H9 (cell line): ENCODE measurements at regions not wholly inside any gene's neighbourhood (a gene's known extent, or its start where the extent isn't known, plus 50 kb on each side); places are given as distances from the start of the nearest gene placed in this dataset.

Experiments used
- DNase-seq: peaks from one replicate; pipeline ENCODE4 v3.0.0-alpha.2; 2017
- H2AFZ ChIP-seq: one replicate; pipeline ENCODE4 v1.6.1; 2013; ENCODE audit warnings: mild to moderate bottlenecking, low read length, control low read depth, moderate library complexity
- H2AK5ac ChIP-seq: 2 replicates; pipeline ENCODE4 v1.6.1; 2013; ENCODE audit warnings: low read length, control low read depth, mixed read lengths; ENCODE audit not compliant: insufficient read length
- H2BK120ac ChIP-seq: one replicate; pipeline ENCODE4 v1.6.1; 2013; ENCODE audit warnings: low read depth, mild to moderate bottlenecking, low read length, control low read depth, inconsistent platforms; ENCODE audit not compliant: poor library complexity, severe bottlenecking
- H2BK12ac ChIP-seq: 2 replicates; pipeline ENCODE4 v1.6.1; 2013; ENCODE audit warnings: low read length, control low read depth, mixed read lengths, low read depth; ENCODE audit not compliant: insufficient read length
- H2BK15ac ChIP-seq: 2 replicates; pipeline ENCODE4 v1.6.1; 2013; ENCODE audit warnings: low read depth, low read length, control low read depth
- H2BK20ac ChIP-seq: one replicate; pipeline ENCODE4 v1.6.1; 2013; ENCODE audit warnings: low read depth, mild to moderate bottlenecking, low read length, control low read depth, inconsistent platforms; ENCODE audit not compliant: poor library complexity, severe bottlenecking
- H2BK5ac ChIP-seq: 2 replicates; pipeline ENCODE4 v1.6.1; 2013; ENCODE audit warnings: low read length, control low read depth, mixed read lengths; ENCODE audit not compliant: insufficient read length
- H3K14ac ChIP-seq: 2 replicates; pipeline ENCODE4 v1.6.1; 2013; ENCODE audit warnings: low read length, control low read depth; ENCODE audit not compliant: insufficient read depth
- H3K18ac ChIP-seq: 2 replicates; pipeline ENCODE4 v1.6.1; 2013; ENCODE audit warnings: low read depth, mild to moderate bottlenecking, mixed read lengths, low read length, control low read depth; ENCODE audit not compliant: insufficient read length
- H3K23ac ChIP-seq: 2 replicates; pipeline ENCODE4 v1.6.1; 2013; ENCODE audit warnings: low read length, control low read depth, mixed read lengths, low read depth; ENCODE audit not compliant: insufficient read length
- H3K23me2 ChIP-seq: 2 replicates; pipeline ENCODE4 v1.6.1; 2013; ENCODE audit warnings: low read depth, mild to moderate bottlenecking, mixed read lengths, low read length, control low read depth; ENCODE audit not compliant: insufficient read length, poor library complexity, severe bottlenecking
- H3K27ac ChIP-seq: 2 replicates; pipeline ENCODE4 v1.5.1; 2013; ENCODE audit warnings: low read length, control low read depth, mixed read lengths, low read depth; ENCODE audit not compliant: insufficient read length
- H3K27me3 ChIP-seq: 2 replicates; pipeline ENCODE4 v1.6.1; 2013; ENCODE audit warnings: low read length, control low read depth, inconsistent platforms; ENCODE audit not compliant: insufficient read depth
- H3K4ac ChIP-seq: 2 replicates; pipeline ENCODE4 v1.6.1; 2013; ENCODE audit warnings: low read depth, mild to moderate bottlenecking, control low read depth, inconsistent platforms, low read length, moderate library complexity
- H3K4me1 ChIP-seq: 2 replicates; pipeline ENCODE4 v1.6.1; 2013; ENCODE audit warnings: low read length, control low read depth, inconsistent platforms; ENCODE audit not compliant: insufficient read depth
- H3K4me2 ChIP-seq: 2 replicates; pipeline ENCODE4 v1.6.1; 2013; ENCODE audit warnings: low read length, control low read depth, mixed read lengths; ENCODE audit not compliant: insufficient read length, insufficient read depth
- H3K56ac ChIP-seq: 2 replicates; pipeline ENCODE4 v1.6.1; 2013; ENCODE audit warnings: low read depth, mild to moderate bottlenecking, mixed read lengths, low read length, control low read depth; ENCODE audit not compliant: insufficient read length
- H3K79me1 ChIP-seq: 2 replicates; pipeline ENCODE4 v1.6.1; 2013; ENCODE audit warnings: low read depth, mild to moderate bottlenecking, moderate library complexity, low read length, control low read depth, inconsistent platforms; ENCODE audit not compliant: insufficient read depth, poor library complexity, severe bottlenecking
- H3K79me2 ChIP-seq: 2 replicates; pipeline ENCODE4 v1.6.1; 2013; ENCODE audit warnings: low read length, control low read depth, inconsistent platforms; ENCODE audit not compliant: insufficient read depth
- H3K9ac ChIP-seq: 2 replicates; pipeline ENCODE4 v1.6.1; 2013; ENCODE audit warnings: low read length, control low read depth, mixed read lengths; ENCODE audit not compliant: insufficient read length; ENCODE audit errors: extremely low read depth
- H3K9me3 ChIP-seq: one replicate; pipeline ENCODE4 v1.6.1; 2013; ENCODE audit warnings: low read depth, low read length, inconsistent platforms; ENCODE audit not compliant: control insufficient read depth
- H3T11ph ChIP-seq: one replicate; pipeline ENCODE4 v1.6.1; 2013; ENCODE audit warnings: mild to moderate bottlenecking, low read length, control low read depth, inconsistent platforms
- H4K20me1 ChIP-seq: one replicate; pipeline ENCODE4 v1.6.1; 2013; ENCODE audit not compliant: control insufficient read depth, insufficient read length, insufficient read depth
- H4K5ac ChIP-seq: 2 replicates; pipeline ENCODE4 v1.6.1; 2013; ENCODE audit warnings: low read depth, mild to moderate bottlenecking, mixed read lengths, low read length, control low read depth; ENCODE audit not compliant: insufficient read length
- H4K8ac ChIP-seq: replicated peaks from 2 replicates; pipeline ENCODE4 v1.6.1; 2013; ENCODE audit warnings: low read length, control low read depth, mixed read lengths, low read depth; ENCODE audit not compliant: insufficient read length
- H4K91ac ChIP-seq: 2 replicates; pipeline ENCODE4 v1.6.1; 2013; ENCODE audit warnings: low read depth, mild to moderate bottlenecking, moderate library complexity, mixed read lengths, low read length, control low read depth; ENCODE audit not compliant: insufficient read length
- H3K27ac Mint-ChIP-seq, 3 experiments: 2 replicates in 2 of 3; 3 replicates in 1 of 3; pipeline ENCODE4 v1.8.0; 2020 to 2021; ENCODE audit warnings: mixed read lengths in 3 of 3, mild to moderate bottlenecking in 1 of 3, moderate library complexity in 1 of 3
- H3K27me3 Mint-ChIP-seq: 2 replicates; pipeline ENCODE4 v1.8.0; 2021; ENCODE audit warnings: low read depth, mild to moderate bottlenecking, moderate library complexity, mixed read lengths
- H3K36me3 Mint-ChIP-seq, 3 experiments: 2 replicates in 2 of 3; 3 replicates in 1 of 3; pipeline ENCODE4 v1.8.0; 2020 to 2021; ENCODE audit warnings: low read depth in 3 of 3, mixed read lengths in 3 of 3; ENCODE audit not compliant: insufficient read depth in 1 of 3
- H3K4me1 Mint-ChIP-seq, 2 experiments: 2 replicates each; pipeline ENCODE4 v1.8.0; 2020; ENCODE audit warnings: mixed read lengths in 2 of 2
- H3K4me3 Mint-ChIP-seq, 2 experiments: 2 replicates in 1 of 2; 3 replicates in 1 of 2; pipeline ENCODE4 v1.8.0; 2020 to 2021; ENCODE audit warnings: mild to moderate bottlenecking in 2 of 2, mixed read lengths in 2 of 2, moderate library complexity in 1 of 2
- H3K9me3 Mint-ChIP-seq, 2 experiments: 2 replicates in 1 of 2; 3 replicates in 1 of 2; pipeline ENCODE4 v1.8.0; 2020; ENCODE audit warnings: mild to moderate bottlenecking in 2 of 2, mixed read lengths in 2 of 2, moderate library complexity in 1 of 2
- WGBS: extraction: QIAGEN DNeasy Blood & Tissue Kit; methylation state at CpG from one replicate; pipeline ENCODE4 v1.1.7; 2013; ENCODE audit warnings: missing lambda C conversion rate, low lambda C conversion rate, mixed read lengths; ENCODE audit not compliant: insufficient read length; ENCODE audit errors: extremely low coverage; 5-methylcytosine and 5-hydroxymethylcytosine counted together
- TF ChIP-seq, protein P1 (sequence below): fragments of 200-600 bp; sonication (generic); conservative IDR thresholded peaks from 3 replicates; pipeline ENCODE4 v1.8.0; 2021; ENCODE audit warnings: antibody characterized with exemption, mild to moderate bottlenecking

DNA sequence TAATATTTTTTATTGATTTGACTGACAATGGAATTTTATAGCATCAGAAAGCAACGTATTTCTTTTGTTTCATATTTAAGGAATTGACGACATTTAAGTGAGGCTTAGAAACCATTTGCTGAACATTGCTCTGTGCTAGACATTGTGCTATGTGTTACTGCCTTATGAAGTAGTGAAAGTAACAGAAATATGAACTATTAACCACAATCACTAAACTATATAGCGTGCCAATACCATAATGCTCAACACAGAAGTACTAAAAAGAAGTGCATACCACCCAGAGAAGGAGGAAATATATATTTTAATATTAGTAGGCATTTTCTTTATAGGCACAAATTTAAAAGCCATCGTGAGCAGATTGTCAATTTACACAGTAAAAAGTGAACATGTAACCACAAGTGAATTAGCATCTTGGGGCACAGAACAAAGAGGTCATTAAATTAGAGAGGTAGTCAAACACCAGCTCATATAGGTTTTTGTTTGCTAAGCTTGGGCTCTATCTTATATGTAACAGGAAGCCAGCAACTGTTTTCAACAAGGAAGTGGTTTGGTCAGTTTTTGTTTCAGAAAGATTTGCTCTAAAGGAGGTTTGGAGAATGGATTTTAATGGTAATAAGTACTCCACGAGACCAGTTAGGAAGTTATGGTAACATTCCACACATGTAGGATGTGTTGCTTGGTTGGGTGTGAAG is 270.7 kb downstream of the GRXCR1 start:
- no CpG with 5 or more reads among the region's 5 CpGs for WGBS
- H3K79me2 ChIP-seq = no peaks in the 10 kb centered on the region
- H3K4ac ChIP-seq = no peak overlapping the region
- no peaks in the 10 kb centered on the region for H3K27me3 ChIP-seq
- H3K4me1 Mint-ChIP-seq = peaks cover 3% of the 10 kb centered on the region in 2 experiments; a peak in 2 of 4 replicates
- no peak overlapping the region for H4K91ac ChIP-seq
- no peak overlapping the region for H3K56ac ChIP-seq
- 0 out of 5 replicates have a peak, but pooled peaks cover 0 to 3% of the 10 kb centered on the region in 2 experiments for H3K9me3 Mint-ChIP-seq
- no peak for DNase-seq
- TF ChIP-seq, protein P1, sequence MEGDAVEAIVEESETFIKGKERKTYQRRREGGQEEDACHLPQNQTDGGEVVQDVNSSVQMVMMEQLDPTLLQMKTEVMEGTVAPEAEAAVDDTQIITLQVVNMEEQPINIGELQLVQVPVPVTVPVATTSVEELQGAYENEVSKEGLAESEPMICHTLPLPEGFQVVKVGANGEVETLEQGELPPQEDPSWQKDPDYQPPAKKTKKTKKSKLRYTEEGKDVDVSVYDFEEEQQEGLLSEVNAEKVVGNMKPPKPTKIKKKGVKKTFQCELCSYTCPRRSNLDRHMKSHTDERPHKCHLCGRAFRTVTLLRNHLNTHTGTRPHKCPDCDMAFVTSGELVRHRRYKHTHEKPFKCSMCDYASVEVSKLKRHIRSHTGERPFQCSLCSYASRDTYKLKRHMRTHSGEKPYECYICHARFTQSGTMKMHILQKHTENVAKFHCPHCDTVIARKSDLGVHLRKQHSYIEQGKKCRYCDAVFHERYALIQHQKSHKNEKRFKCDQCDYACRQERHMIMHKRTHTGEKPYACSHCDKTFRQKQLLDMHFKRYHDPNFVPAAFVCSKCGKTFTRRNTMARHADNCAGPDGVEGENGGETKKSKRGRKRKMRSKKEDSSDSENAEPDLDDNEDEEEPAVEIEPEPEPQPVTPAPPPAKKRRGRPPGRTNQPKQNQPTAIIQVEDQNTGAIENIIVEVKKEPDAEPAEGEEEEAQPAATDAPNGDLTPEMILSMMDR = no peak
- H3K14ac ChIP-seq = no peak overlapping the region
- no peaks in the 10 kb centered on the region for H3K4me1 ChIP-seq
- H2AK5ac ChIP-seq = no peak overlapping the region
- no peak overlapping the region for H3T11ph ChIP-seq
- no peak overlapping the region for H3K27ac ChIP-seq
- H2BK15ac ChIP-seq = no peak overlapping the region
- no peak overlapping the region for H3K27ac Mint-ChIP-seq
- no peaks in the 10 kb centered on the region for H3K23me2 ChIP-seq
- no peaks in the 10 kb centered on the region for H3K79me1 ChIP-seq
- H3K4me3 Mint-ChIP-seq = no peak overlapping the region
- no peak overlapping the region for H3K18ac ChIP-seq
- H2BK120ac ChIP-seq = no peak overlapping the region
- no peak overlapping the region for H3K23ac ChIP-seq
- no peaks in the 10 kb centered on the region for H3K9me3 ChIP-seq
- no peaks in the 10 kb centered on the region for H3K27me3 Mint-ChIP-seq
- H4K5ac ChIP-seq = no peak overlapping the region
- no peak overlapping the region for H4K8ac ChIP-seq
- H2BK12ac ChIP-seq = no peak overlapping the region
- H3K4me2 ChIP-seq = no peak overlapping the region
- no peak overlapping the region for H2AFZ ChIP-seq
- no peak overlapping the region for H2BK5ac ChIP-seq
- no peak overlapping the region for H3K9ac ChIP-seq
- H4K20me1 ChIP-seq = no peaks in the 10 kb centered on the region
- H2BK20ac ChIP-seq = no peak overlapping the region
- H3K36me3 Mint-ChIP-seq = no peaks in the 10 kb centered on the region
